ENCODE measurements at regions not wholly inside any gene's neighbourhood (a gene's known extent, or its start where the extent isn't known, plus 50 kb on each side); places are given as distances from the start of the nearest gene placed in this dataset.

GRCh38 chr5:2861605-2862004, 110.1 kb upstream of the IRX2 start:
- no peaks in the 10 kb centered on the region for H3K79me2 ChIP-seq (ENCODE audit: insufficient read depth, low read length)
- no peaks in the 10 kb centered on the region for H3K27me3 ChIP-seq (ENCODE audit: insufficient read depth, low read length)
- TF ChIP-seq SIN3A (IDR thresholded peaks at IDR 0.05; ENCODE audit: low read depth), result no peak
- H3K4me1 ChIP-seq (ENCODE audit: control insufficient read depth in 1 of 2, insufficient read depth in 2 of 2, low read length in 2 of 2), result no peaks in the 10 kb centered on the region
- BruUV-seq (replicated peaks), result no TSS peak
- no peak overlapping the region for H3K4me2 ChIP-seq (ENCODE audit: low read length)
- intact Hi-C loops (cut with micrococcal nuclease), result no loop called here
- no peaks in the 10 kb centered on the region for H3K9me2 ChIP-seq (ENCODE audit: insufficient read depth)
- no peak overlapping the region for H3K9ac ChIP-seq (ENCODE audit: low read length)
- DNase-seq (ENCODE audit: low read depth, low spot score), result no peak
- CTCF ChIA-PET, result no interaction called here
- H3K4me3 ChIP-seq (replicated peaks in 1 of 2; ENCODE audit: low read depth in 1 of 2, low read length in 2 of 2), result no peak overlapping the region
- no peak overlapping the region for H3K27ac ChIP-seq (ENCODE audit: low read depth, low read length)
- RAD21 ChIA-PET (ENCODE audit: low non-redundant PET in 1 of 2, low total read pairs in 2 of 2, uncharacterized antibody in 2 of 2, unreplicated experiment in 2 of 2), result no interaction called here
- no peaks in the 10 kb centered on the region for H4K20me1 ChIP-seq (ENCODE audit: insufficient read depth)
- peaks cover 4 to 28% of the 10 kb centered on the region in 2 experiments; a peak in 2 of 4 replicates for H3K9me3 ChIP-seq (ENCODE audit: control insufficient read depth in 1 of 2, insufficient read depth in 1 of 2, low read depth in 1 of 2, low read length in 2 of 2)
- no peak for ATAC-seq
- no peaks in the 10 kb centered on the region; a peak in 1 of 4 replicates for H3K36me3 ChIP-seq (ENCODE audit: control insufficient read depth in 1 of 2, insufficient read depth in 2 of 2, low read length in 2 of 2)
- POLR2A ChIA-PET, result no interaction called here
- no peak overlapping the region for H2AFZ ChIP-seq (ENCODE audit: low read depth, low read length, poor library complexity, severe bottlenecking)

GRCh38 chr5:2860101-2860500, 108.6 kb upstream of the IRX2 start:
- Histone ChIP-seq H3K79me2 (ENCODE audit: insufficient read depth, low read length) (no peaks in the 10 kb centered on the region), H3K9me2 (ENCODE audit: insufficient read depth) (no peaks in the 10 kb centered on the region), H3K27me3 (ENCODE audit: insufficient read depth, low read length) (no peaks in the 10 kb centered on the region), H2AFZ (ENCODE audit: low read depth, low read length, poor library complexity, severe bottlenecking) (no peak overlapping the region), H3K36me3 (ENCODE audit: control insufficient read depth in 1 of 2, insufficient read depth in 2 of 2, low read length in 2 of 2) (no peaks in the 10 kb centered on the region; a peak in 1 of 4 replicates), H4K20me1 (ENCODE audit: insufficient read depth) (no peaks in the 10 kb centered on the region), H3K4me1 (ENCODE audit: control insufficient read depth in 1 of 2, insufficient read depth in 2 of 2, low read length in 2 of 2) (no peaks in the 10 kb centered on the region), H3K4me2 (ENCODE audit: low read length) (no peak overlapping the region), H3K9ac (ENCODE audit: low read length) (no peak overlapping the region), H3K27ac (ENCODE audit: low read depth, low read length) (no peak overlapping the region), H3K4me3 (replicated peaks in 1 of 2; ENCODE audit: low read depth in 1 of 2, low read length in 2 of 2) (no peak overlapping the region), H3K9me3 (ENCODE audit: control insufficient read depth in 1 of 2, insufficient read depth in 1 of 2, low read depth in 1 of 2, low read length in 2 of 2) (peaks cover 4 to 28% of the 10 kb centered on the region in 2 experiments; a peak in 2 of 4 replicates)
- RAD21 ChIA-PET (ENCODE audit: low non-redundant PET in 1 of 2, low total read pairs in 2 of 2, uncharacterized antibody in 2 of 2, unreplicated experiment in 2 of 2), result no interaction called here
- POLR2A ChIA-PET, result no interaction called here
- CTCF ChIA-PET, result no interaction called here
- intact Hi-C loops (cut with micrococcal nuclease), result no loop called here
- BruUV-seq (replicated peaks), result no TSS peak
- ATAC-seq (no peak), DNase-seq (ENCODE audit: low read depth, low spot score) (no peak)
- TF ChIP-seq FOSL1 (IDR thresholded peaks at IDR 0.05; ENCODE audit: low read depth) (no peak), SRF (IDR thresholded peaks at IDR 0.05; ENCODE audit: low read depth) (no peak)

GRCh38 chr5:2857837-2858236, 106.4 kb upstream of the IRX2 start:
- CTCF ChIA-PET, result no interaction called here
- Histone ChIP-seq H3K4me3 (replicated peaks in 1 of 2; ENCODE audit: low read depth in 1 of 2, low read length in 2 of 2) (no peak overlapping the region), H3K9ac (ENCODE audit: low read length) (no peak overlapping the region), H3K4me1 (ENCODE audit: control insufficient read depth in 1 of 2, insufficient read depth in 2 of 2, low read length in 2 of 2) (no peaks in the 10 kb centered on the region), H3K9me3 (ENCODE audit: control insufficient read depth in 1 of 2, insufficient read depth in 1 of 2, low read depth in 1 of 2, low read length in 2 of 2) (peaks cover 4 to 24% of the 10 kb centered on the region in 2 experiments; a peak in 2 of 4 replicates), H3K27ac (ENCODE audit: low read depth, low read length) (no peak overlapping the region), H3K4me2 (ENCODE audit: low read length) (no peak overlapping the region), H3K79me2 (ENCODE audit: insufficient read depth, low read length) (no peaks in the 10 kb centered on the region), H4K20me1 (ENCODE audit: insufficient read depth) (no peaks in the 10 kb centered on the region), H3K9me2 (ENCODE audit: insufficient read depth) (no peaks in the 10 kb centered on the region), H3K36me3 (ENCODE audit: control insufficient read depth in 1 of 2, insufficient read depth in 2 of 2, low read length in 2 of 2) (no peaks in the 10 kb centered on the region; a peak in 1 of 4 replicates), H2AFZ (ENCODE audit: low read depth, low read length, poor library complexity, severe bottlenecking) (no peak overlapping the region), H3K27me3 (ENCODE audit: insufficient read depth, low read length) (no peaks in the 10 kb centered on the region)
- DNase-seq (ENCODE audit: low read depth, low spot score), result no peak
- RAD21 ChIA-PET (ENCODE audit: low non-redundant PET in 1 of 2, low total read pairs in 2 of 2, uncharacterized antibody in 2 of 2, unreplicated experiment in 2 of 2), result no interaction called here
- no peak for ATAC-seq
- no TSS peak for BruUV-seq (replicated peaks)
- TF ChIP-seq SRF (IDR thresholded peaks at IDR 0.05; ENCODE audit: low read depth) (no peak), ZNF274 (IDR thresholded peaks at IDR 0.05; ENCODE audit: low read depth, low read length) (no peak), EZH2phosphoT487 (IDR thresholded peaks at IDR 0.05; ENCODE audit: borderline replicate concordance) (no peak), JUND (IDR thresholded peaks at IDR 0.05) (no peak), TCF7L2 (IDR thresholded peaks at IDR 0.05; ENCODE audit: borderline replicate concordance, extremely low read depth, insufficient read depth, insufficient read length) (no peak), RAD21 (IDR thresholded peaks at IDR 0.05; ENCODE audit: low read depth) (no peak), ELF1 (IDR thresholded peaks at IDR 0.05; ENCODE audit: borderline replicate concordance, low read depth) (no peak), ZBTB33 (IDR thresholded peaks at IDR 0.05; ENCODE audit: extremely low read depth, insufficient replicate concordance, low read length) (no peak)
- POLR2A ChIA-PET, result no interaction called here
- intact Hi-C loops (cut with micrococcal nuclease), result no loop called here
